Suprapubic skin (tissue), 4 donors: ENCODE measurements at regions not wholly inside any gene's neighbourhood (a gene's known extent, or its start where the extent isn't known, plus 50 kb on each side); places are given as distances from the start of the nearest gene placed in this dataset.
A peak's percentile ranks its signal among the peaks of the same experiment; 100 is the strongest.

Experiments
- DNase-seq, 2 donors: peaks; one replicate each; pipeline ENCODE4 v3.0.0-alpha.2; 2019; ENCODE audit warnings: low spot score in 2 of 2
- H3K27ac ChIP-seq: fragments of 200-600 bp; sonication (generic); one replicate; pipeline ENCODE4 v1.5.1; 2019
- H3K27me3 ChIP-seq: fragments of 200-600 bp; sonication (generic); one replicate; pipeline ENCODE4 v1.5.1; 2019
- H3K36me3 ChIP-seq: fragments of 200-600 bp; sonication (generic); one replicate; pipeline ENCODE4 v1.5.1; 2019
- H3K4me1 ChIP-seq: fragments of 200-600 bp; sonication (generic); one replicate; pipeline ENCODE4 v1.5.1; 2019
- H3K4me3 ChIP-seq: fragments of 200-600 bp; sonication (generic); one replicate; pipeline ENCODE4 v1.5.1; 2019; ENCODE audit warnings: mild to moderate bottlenecking
- H3K9me3 ChIP-seq: fragments of 200-600 bp; sonication (generic); one replicate; pipeline ENCODE4 v1.5.1; 2019
- EP300 ChIP-seq: sonication (generic); formaldehyde crosslinking; IDR thresholded peaks from one replicate; pipeline ENCODE4 v1.6.1; 2017; ENCODE audit warnings: antibody characterized with exemption
- POLR2A ChIP-seq, 2 donors: fragments of 450-650 bp; IDR thresholded peaks; one replicate each; pipeline ENCODE4 v1.6.1; 2017; ENCODE audit warnings: antibody characterized with exemption in 2 of 2, mild to moderate bottlenecking in 2 of 2, moderate library complexity in 2 of 2
- POLR2AphosphoS5 ChIP-seq, 3 donors: sonication (generic); formaldehyde crosslinking; IDR thresholded peaks; one replicate each; pipeline ENCODE4 v1.6.1; 2017; ENCODE audit warnings: antibody characterized with exemption in 3 of 3
- WGBS: methylation state at CpG from one replicate; pipeline ENCODE4 v1.1.5; 2018; 5-methylcytosine and 5-hydroxymethylcytosine counted together
- TF ChIP-seq, protein P1 (sequence below), 2 donors: fragments of 200-600 bp in 1 of 2; fragments of 450-650 bp in 1 of 2; sonication (generic) in 1 of 2; IDR thresholded peaks; one replicate each; pipeline ENCODE4 v1.5.1; 2016 to 2019; ENCODE audit warnings: antibody characterized with exemption in 2 of 2, mild to moderate bottlenecking in 1 of 2, moderate library complexity in 1 of 2

DNA sequence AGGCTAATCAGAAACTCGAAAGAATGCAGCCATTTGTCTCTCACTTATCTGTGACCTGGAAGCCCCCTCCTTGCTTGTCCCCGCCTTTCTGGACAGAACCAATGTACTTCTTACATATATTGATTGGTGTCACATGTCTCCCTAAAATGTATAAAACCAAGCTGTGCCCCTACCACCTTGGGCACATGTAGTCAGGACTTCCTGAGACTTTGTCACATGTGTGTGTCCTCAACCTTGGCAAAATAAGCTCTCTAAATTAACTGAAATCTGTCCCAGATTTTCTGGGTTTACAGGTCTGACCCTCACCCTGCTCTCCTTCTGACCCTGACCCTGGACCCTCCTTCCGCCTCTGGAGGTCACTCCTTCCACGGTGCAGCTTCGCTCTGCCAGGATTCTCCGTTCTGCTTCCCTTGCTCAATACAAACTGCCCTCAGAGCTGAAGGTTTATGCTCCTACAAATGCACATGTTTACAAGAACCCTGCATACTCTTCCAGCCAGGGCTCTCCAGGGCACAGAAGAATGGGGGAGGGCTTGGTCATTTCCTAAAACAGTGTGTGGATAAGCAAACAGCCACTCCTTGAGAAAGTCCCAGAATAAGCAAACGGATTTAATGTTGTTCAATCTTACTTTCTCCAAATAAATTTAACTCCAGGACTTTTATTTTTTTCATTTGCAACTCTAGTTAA is 160.5 kb downstream of the ACTL8 start:
- Histone ChIP-seq H3K27me3 (peaks cover 84% of the 10 kb centered on the region), H3K36me3 (no peaks in the 10 kb centered on the region), H3K9me3 (no peaks in the 10 kb centered on the region), H3K27ac (no peak overlapping the region), H3K4me3 (no peak overlapping the region), H3K4me1 (no peaks in the 10 kb centered on the region)
- 31% methylated on average over 7 of the region's 7 CpGs for WGBS
- peak in 1 of 2 donors; percentile 34 for DNase-seq
- TF ChIP-seq, protein P1, sequence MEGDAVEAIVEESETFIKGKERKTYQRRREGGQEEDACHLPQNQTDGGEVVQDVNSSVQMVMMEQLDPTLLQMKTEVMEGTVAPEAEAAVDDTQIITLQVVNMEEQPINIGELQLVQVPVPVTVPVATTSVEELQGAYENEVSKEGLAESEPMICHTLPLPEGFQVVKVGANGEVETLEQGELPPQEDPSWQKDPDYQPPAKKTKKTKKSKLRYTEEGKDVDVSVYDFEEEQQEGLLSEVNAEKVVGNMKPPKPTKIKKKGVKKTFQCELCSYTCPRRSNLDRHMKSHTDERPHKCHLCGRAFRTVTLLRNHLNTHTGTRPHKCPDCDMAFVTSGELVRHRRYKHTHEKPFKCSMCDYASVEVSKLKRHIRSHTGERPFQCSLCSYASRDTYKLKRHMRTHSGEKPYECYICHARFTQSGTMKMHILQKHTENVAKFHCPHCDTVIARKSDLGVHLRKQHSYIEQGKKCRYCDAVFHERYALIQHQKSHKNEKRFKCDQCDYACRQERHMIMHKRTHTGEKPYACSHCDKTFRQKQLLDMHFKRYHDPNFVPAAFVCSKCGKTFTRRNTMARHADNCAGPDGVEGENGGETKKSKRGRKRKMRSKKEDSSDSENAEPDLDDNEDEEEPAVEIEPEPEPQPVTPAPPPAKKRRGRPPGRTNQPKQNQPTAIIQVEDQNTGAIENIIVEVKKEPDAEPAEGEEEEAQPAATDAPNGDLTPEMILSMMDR (IDR thresholded peaks at IDR 0.05) = no peak
- no peak for TF ChIP-seq POLR2A (IDR thresholded peaks at IDR 0.05)
- no peak for TF ChIP-seq POLR2AphosphoS5 (IDR thresholded peaks at IDR 0.05)
- no peak for TF ChIP-seq EP300

DNA sequence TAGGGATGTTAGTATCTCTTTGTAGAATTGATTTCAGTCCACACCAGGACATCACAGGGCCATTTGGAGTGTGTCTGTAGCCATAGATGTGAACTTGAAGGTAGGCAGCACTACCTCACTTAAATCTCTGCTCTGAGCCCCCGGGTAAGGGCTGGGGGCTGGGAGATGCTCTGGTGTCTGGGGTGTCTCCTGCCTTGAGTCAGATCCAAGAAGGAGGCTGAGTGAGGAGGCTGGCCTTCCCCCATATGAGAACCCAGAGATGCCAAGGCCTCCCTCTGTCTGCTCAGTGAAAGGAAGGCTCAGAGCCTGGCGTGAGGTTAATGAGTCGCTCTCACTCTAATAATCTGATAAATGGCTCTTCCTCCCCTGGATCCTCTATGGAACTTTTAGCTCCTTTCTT is 161.6 kb downstream of the ACTL8 start:
- 73% methylated on average over 3 of the region's 3 CpGs for WGBS
- no peaks in the 10 kb centered on the region for H3K36me3 ChIP-seq
- no peak overlapping the region for H3K4me3 ChIP-seq
- TF ChIP-seq, protein P1 (IDR thresholded peaks at IDR 0.05) = no peak
- TF ChIP-seq EP300 (no peak), POLR2A (IDR thresholded peaks at IDR 0.05) (no peak), POLR2AphosphoS5 (IDR thresholded peaks at IDR 0.05) (no peak)
- no peaks in the 10 kb centered on the region for H3K9me3 ChIP-seq
- H3K4me1 ChIP-seq = no peaks in the 10 kb centered on the region
- H3K27me3 ChIP-seq = peaks cover 81% of the 10 kb centered on the region
- peak in 1 of 2 donors; percentile 16 for DNase-seq
- H3K27ac ChIP-seq = no peak overlapping the region

DNA sequence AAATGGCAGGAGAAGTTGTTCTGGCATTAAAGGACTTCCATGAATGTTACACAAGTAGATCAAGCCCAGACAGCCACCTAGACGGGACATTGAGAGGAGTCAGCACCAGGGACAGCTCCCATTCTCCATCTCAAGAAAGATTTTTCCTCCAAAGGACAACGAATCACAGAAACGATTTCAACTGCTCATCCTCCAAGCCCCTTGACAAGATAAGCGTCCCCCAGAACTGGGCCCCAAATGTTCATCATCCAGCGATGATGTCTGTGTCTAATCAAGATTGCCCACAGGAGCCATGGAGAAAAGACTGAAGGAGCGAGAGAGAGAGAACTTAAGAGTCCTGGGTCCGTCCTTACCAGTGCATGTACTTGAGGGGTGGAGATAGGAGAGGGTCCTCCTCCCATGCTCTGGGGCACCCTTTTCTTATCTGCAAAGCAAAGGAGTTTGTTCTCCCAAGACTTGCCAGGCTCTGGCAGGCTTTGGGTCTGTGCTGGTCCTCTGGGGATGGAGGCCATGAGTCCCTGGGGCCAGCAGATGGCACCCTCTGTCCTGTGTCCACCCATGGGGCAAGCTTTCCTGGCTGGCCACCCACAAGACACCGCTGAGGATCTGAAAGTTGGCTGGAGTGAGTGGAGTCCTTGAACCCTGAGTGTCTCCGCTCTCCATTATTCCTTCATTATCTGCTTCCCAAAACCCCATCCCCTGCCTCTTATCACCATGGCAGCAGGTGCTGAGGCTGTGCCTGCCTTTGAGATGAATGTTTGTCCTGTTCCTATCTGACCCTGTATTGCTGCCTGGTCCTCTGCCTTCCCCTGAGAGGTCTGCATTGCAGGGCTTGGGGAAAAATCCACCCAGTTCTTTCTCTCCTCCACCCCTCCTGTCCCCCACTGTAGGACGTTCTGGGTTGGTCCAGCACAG is 164.6 kb downstream of the ACTL8 start:
- WGBS = 45% methylated on average over 10 of the region's 10 CpGs
- peak in 1 of 2 donors; percentile 56 for DNase-seq
- peaks cover 82% of the 10 kb centered on the region for H3K27me3 ChIP-seq

DNA sequence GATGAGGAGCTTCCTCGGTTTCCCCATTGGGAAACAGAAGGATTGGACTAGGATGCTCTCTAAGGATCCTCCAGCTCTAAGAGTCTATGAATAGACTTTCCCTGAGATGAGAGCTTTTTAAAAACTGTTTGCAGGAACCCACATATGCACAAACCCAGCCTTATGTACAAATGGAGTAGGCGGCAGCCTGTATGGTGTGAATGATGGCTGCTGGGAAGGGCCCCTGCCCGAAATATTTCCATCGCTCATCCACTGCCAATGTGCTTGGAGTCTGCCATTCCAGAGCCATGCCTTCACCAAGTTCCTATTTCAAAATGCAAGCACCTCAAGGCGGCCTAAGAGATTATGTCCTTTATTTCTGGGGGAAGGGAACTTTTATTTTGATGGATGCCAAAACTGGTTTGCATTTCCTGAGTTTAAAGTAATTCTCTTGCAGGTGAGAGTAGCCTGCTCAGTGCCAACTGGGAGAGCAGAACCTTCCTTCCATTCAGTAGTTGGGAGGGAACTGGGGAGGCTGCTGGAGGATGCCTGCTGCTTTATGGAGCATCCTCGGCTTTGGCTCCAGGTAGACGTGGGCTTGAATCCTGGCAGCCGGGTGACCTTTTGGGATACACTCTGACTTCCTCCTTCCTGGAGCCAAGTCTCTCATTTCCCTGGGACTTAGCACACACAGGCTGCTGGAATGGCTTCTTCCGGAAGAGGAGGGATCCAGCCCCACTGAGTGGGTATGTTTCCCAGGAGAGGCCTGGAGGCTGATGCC is 165.9 kb downstream of the ACTL8 start:
- 54% methylated on average over 8 of the region's 9 CpGs for WGBS
- DNase-seq = peak in 1 of 2 donors; percentile 15
- Histone ChIP-seq H3K27me3 (peaks cover 76% of the 10 kb centered on the region), H3K27ac (no peak overlapping the region), H3K4me1 (no peaks in the 10 kb centered on the region), H3K36me3 (no peaks in the 10 kb centered on the region), H3K4me3 (no peak overlapping the region), H3K9me3 (no peaks in the 10 kb centered on the region)
- TF ChIP-seq POLR2A (IDR thresholded peaks at IDR 0.05) (no peak), POLR2AphosphoS5 (IDR thresholded peaks at IDR 0.05) (no peak), EP300 (no peak)
- TF ChIP-seq, protein P1 (IDR thresholded peaks at IDR 0.05) = no peak

More for the DNA sequence above, 164.6 kb downstream of the ACTL8 start:
- H3K9me3 ChIP-seq = no peaks in the 10 kb centered on the region
- TF ChIP-seq POLR2A (IDR thresholded peaks at IDR 0.05) (no peak), POLR2AphosphoS5 (IDR thresholded peaks at IDR 0.05) (no peak), EP300 (no peak)
- TF ChIP-seq, protein P1 (IDR thresholded peaks at IDR 0.05) = no peak
- H3K4me1 ChIP-seq = no peaks in the 10 kb centered on the region
- H3K4me3 ChIP-seq = no peak overlapping the region
- H3K36me3 ChIP-seq = no peaks in the 10 kb centered on the region
- H3K27ac ChIP-seq = no peak overlapping the region
